NCI-H1417 treated with DMSO at 0.1 percent for 48 hours (cell line): ENCODE measurements at regions not wholly inside any gene's neighbourhood (a gene's known extent, or its start where the extent isn't known, plus 50 kb on each side); places are given as distances from the start of the nearest gene placed in this dataset.

Experiments used
- DNase-seq: peaks from one replicate; lab custom pipeline; 2025; lab: John Stamatoyannopoulos, UW

GRCh38 chr21:15241997-15242736, 177.4 kb upstream of the NRIP1 start:
- DNase-seq, result no peak

- DNase-seq, result no peak
Measured at GRCh38 chr21:15242906-15243305, 178.1 kb upstream of the NRIP1 start.

- DNase-seq, result no peak
Measured at GRCh38 chr21:15243406-15243805, 178.6 kb upstream of the NRIP1 start.

- DNase-seq, result no peak
Measured at GRCh38 chr21:15247613-15248012, 182.8 kb upstream of the NRIP1 start.

- no peak for DNase-seq
Measured at GRCh38 chr21:15249285-15249993, 184.6 kb upstream of the NRIP1 start.

GRCh38 chr21:15250384-15250783, 185.6 kb upstream of the NRIP1 start:
- no peak for DNase-seq

GRCh38 chr21:15252431-15252830, 187.6 kb upstream of the NRIP1 start:
- DNase-seq, result no peak

GRCh38 chr21:15254111-15254510, 189.3 kb upstream of the NRIP1 start:
- no peak for DNase-seq

GRCh38 chr21:15255261-15255660, 190.5 kb upstream of the NRIP1 start:
- no peak for DNase-seq

- no peak for DNase-seq
Measured at GRCh38 chr21:15255763-15256162, 191.0 kb upstream of the NRIP1 start.

- no peak for DNase-seq
Measured at GRCh38 chr21:15256996-15257395, 192.2 kb upstream of the NRIP1 start.

GRCh38 chr21:15257646-15258045, 192.8 kb upstream of the NRIP1 start:
- no peak for DNase-seq

- DNase-seq, result no peak
Measured at GRCh38 chr21:15259824-15260223, 195.0 kb upstream of the NRIP1 start.

GRCh38 chr21:15260604-15261003, 195.8 kb upstream of the NRIP1 start:
- DNase-seq, result no peak

GRCh38 chr21:15264084-15264665, 199.4 kb upstream of the NRIP1 start:
- no peak for DNase-seq

- DNase-seq, result no peak
Measured at GRCh38 chr21:15272171-15272570, 207.4 kb upstream of the NRIP1 start.

GRCh38 chr21:15272591-15272990, 207.8 kb upstream of the NRIP1 start:
- DNase-seq, result no peak

- no peak for DNase-seq
Measured at GRCh38 chr21:15273244-15273643, 208.4 kb upstream of the NRIP1 start.

- DNase-seq, result no peak
Measured at GRCh38 chr21:15274701-15275485, 210.1 kb upstream of the NRIP1 start.

GRCh38 chr21:15275615-15276235, 210.9 kb upstream of the NRIP1 start:
- no peak for DNase-seq

- no peak for DNase-seq
Measured at GRCh38 chr21:15276243-15276642, 211.4 kb upstream of the NRIP1 start.

- no peak for DNase-seq
Measured at GRCh38 chr21:15277466-15277865, 212.7 kb upstream of the NRIP1 start.
